GM21423 (cell line): ENCODE measurements at regions not wholly inside any gene's neighbourhood (a gene's known extent, or its start where the extent isn't known, plus 50 kb on each side); places are given as distances from the start of the nearest gene placed in this dataset.
A peak's percentile ranks its signal among the peaks of the same experiment; 100 is the strongest.
"Not testable (repeated sequence)": the region's sequence is repeated elsewhere in the genome, so short reads cannot be mapped to it uniquely, and the experiment has no call there.

Source experiments
- ATAC-seq: cut with Tn5 transposase; IDR thresholded peaks from one replicate; pipeline ENCODE4 v1.9.1; 2021; ENCODE audit warnings: mild to moderate bottlenecking, moderate library complexity; ENCODE audit not compliant: unreplicated experiment

DNA sequence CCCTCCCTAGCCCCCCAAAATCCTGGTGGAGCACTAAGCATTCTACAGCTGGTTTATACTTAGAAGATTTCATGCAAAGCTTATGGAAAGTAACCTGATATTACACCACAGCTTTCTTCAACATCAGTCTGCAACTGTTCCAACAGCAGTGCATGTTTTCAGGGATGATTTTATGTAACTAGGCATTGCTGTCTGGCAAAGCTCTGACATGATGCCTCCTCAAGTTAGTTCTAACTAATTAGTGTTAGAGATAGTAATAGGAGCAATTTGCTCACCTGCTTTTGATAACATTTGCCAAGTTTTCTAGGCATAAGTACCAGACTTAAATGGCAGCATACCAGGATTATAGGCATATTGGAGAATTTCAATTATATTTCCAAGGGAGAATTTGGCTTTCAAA is 330.3 kb upstream of the SGO1 start:
- ATAC-seq: no peak

- ATAC-seq: no peak
Measured at GRCh38 chr3:20515834-20516233, 329.8 kb upstream of the SGO1 start.

DNA sequence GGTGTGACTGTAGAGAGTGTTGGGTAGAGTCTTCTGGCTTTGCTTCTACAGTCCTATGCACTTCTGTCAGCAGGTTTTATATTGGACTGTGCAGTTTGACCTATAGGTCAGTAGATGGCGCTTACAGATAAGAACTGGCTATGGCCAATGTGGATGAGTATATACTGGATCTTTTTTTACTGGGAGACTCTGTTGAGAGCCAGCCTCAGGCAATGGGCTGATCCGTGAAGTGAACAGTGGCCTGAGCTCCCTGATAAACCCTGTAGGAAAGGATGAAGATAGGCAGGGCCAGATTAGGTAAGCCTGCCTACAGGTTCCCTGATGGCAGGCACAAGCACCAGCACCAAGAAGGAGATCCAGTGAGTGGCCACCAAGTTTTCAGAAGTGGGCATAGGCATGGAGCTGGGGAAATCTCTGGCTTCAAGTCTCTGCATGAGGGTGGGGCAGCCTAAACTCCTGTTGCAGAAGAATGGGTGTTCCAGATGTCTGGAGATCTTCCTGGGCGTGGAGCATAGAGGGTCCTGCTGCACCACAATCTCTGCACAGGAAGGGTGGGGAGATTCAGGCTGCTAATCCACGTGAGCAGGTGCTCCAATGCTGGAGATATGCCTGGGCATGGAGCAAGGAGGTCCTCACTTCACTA is 326.0 kb upstream of the SGO1 start:
- peak; percentile 95 for ATAC-seq

GRCh38 chr3:20510396-20510795 is 324.4 kb upstream of the SGO1 start:
- no peak for ATAC-seq

DNA sequence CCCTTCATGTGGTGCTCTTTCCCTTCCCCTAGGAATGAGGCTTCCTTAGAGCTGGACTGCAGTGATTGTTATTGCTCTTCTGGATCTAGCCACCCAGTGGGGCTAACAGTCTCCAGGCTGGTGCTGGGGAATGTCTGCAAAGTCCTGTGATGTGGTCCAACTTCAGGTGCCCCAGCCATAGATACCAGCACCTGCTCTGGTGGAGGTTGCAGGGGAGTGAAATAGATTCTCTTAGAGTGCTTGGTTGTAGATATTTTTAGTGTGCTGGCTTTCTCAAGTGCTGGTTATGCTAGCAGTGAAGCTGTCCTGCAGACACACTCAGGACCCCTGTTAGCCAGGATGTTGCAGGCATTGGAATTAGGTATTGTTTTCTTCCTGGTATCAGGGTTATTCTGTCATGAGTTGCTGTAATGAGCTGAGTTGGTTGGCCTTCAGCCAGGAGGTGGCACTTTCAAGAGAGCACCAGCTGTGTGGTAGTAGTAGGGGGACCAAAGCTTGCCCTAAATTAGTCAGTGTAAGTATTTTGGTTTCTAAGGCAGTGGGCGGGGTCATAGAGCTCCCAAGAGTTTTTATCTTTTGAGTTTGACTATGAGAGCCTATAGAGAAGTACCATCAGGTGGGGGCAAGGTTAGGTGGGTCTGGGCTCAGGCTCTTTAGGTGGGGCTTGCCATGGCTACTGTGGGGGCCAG is 317.5 kb upstream of the SGO1 start:
- no peak for ATAC-seq

GRCh38 chr3:20490996-20491395 is 305.0 kb upstream of the SGO1 start:
- ATAC-seq: no peak

DNA sequence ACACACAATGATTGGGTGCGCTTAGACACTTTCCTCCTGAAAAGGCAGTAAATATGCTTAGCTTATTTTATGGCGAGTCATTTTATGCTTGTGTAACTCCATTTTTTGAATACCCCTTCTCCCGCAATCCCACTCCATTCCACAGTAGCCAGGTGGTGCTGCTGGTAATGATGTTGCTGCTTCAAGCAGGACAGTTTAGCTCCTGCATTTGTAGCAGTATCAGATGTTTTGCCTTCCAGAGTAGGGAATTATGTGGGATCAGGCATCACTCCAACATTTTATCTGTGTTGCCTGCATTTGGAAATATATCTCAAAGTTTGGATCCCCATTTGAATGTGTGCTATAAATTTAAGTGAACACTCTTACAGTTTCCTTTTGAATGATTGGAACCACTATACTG is 302.1 kb upstream of the SGO1 start:
- ATAC-seq: no peak

- no peak for ATAC-seq
Measured at GRCh38 chr3:20484126-20484525, 298.1 kb upstream of the SGO1 start.

GRCh38 chr3:20482350-20482749 is 296.3 kb upstream of the SGO1 start:
- ATAC-seq: no peak

GRCh38 chr3:20480786-20481365 is 294.9 kb upstream of the SGO1 start:
- ATAC-seq: no peak

DNA sequence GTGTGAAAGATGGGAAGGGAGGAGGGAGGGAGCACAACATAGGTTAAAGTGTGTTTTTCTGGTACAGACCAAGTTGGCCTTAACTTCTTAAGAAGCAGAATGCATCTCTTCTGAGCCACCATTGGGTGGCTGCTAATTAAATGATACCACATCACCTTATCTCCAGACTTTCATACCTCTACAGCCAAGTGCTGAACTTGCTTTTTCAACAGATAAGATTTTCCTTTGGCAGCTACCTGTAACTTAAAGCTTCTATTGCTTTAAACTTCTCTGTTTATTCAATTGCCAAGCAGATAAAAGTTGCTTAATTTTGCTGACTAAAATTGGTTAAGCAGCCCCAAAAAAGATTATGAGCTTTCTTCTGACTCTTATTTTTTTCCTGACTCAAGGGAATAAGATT is 292.4 kb upstream of the SGO1 start:
- no peak for ATAC-seq

- not testable (repeated sequence) for ATAC-seq
Measured at GRCh38 chr3:20464237-20464636, 278.2 kb upstream of the SGO1 start.

DNA sequence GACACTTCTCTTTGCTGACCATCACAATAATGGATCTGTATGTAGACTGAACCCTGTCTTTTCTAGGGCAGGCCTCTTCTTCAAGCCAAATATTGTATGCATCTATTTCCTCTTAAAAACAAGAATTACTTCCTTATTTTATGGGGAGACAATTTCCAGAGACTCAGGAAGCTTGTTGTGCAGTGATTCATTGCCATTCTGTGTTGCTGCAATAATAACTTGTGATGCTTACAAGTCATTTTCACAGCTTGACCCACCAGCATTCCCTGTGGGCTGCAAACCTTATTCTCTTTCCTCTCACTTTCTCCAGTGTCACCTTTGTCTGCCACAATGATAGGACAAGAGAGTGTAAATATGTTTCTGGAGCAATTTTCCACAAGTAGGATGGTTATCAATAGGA is 276.7 kb upstream of the SGO1 start:
- no peak for ATAC-seq

DNA sequence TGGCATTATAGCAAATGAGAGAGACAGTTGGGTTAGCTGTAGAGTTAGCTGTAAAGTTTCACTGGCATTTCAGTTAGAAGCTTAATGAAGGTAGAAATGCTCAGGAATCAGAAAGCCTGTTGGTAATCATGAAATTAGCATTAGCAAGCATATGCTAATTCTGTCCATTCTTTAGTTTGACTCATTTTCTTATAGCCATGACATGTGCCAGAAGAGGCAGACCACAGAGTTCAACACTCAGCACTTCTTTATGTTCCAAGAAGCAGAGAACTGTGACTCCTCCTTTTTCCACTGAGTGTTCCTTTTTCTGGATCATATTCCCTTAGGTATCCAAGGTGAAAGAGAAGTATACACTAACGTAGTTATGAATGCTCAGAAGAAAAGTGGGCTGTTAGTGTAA is 276.2 kb upstream of the SGO1 start:
- no peak for ATAC-seq

DNA sequence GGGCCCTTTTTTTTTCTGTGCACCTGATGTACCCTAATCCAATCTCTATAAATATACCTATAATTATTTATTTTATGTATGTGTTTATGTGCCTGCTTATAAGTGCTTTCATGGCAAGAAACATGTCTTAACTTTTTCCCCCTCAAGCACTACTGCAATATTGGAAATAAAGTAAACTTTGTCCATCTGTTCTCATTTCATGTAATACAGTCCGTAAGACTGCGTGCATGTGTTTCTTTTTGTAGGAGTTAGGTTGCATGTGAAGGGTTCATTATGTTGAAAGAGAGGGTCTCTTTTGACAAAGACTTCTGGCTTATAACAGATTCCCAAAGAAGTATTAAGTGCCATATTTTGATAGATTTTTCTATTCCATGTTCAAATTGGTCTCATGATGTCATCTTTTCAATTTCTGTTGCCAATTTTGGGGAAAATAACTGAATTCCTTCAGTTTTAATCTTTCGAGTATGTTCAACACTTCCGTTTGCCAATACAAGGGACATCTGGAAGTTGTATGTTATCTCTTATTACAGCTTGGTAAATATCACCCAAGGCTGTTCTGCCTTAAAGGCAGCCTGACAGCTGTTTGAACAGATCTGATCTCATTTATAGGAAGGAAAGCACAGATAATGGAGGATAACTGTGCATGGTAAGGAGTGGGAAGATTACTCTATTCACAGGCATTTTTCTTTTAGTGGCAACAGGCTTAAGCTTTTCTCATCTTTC is 273.1 kb upstream of the SGO1 start:
- no peak for ATAC-seq

DNA sequence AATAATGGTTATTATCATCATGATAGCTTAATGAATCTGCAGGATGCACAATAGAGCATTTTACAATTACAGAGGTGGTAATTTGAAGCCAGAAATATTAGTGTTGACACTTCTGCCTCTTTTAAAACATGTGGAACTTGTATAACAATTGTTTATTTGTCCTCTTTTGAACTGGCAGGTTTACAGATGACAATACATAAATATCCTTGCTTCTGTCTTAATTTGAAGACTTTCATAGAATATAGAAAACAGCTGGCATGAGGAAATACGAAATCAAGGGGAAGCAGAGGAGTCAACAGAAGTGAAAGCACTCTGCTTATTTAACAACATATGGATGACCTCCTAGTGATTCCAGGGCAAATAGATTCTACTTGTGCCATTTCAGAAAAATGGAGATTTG is 270.5 kb upstream of the SGO1 start:
- ATAC-seq: no peak

DNA sequence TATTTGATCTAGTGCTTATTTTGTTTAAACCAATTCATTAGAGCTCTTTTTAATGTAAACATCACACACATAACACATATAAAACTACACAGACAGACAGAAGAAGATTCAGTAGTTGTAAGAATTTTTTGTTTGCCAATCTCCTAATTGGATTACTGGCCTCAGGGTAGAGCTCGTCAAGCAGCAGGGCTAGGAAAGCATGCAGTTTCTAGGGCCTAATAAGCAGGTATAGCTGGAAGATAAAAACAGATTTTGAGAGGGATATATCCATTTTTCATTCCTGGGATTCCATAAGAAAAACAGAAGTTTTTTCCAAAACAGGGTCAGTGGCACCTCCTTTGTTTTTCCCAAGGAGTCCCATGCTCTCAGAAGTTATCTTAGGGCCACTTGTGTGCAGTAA is 265.2 kb upstream of the SGO1 start:
- ATAC-seq: no peak

DNA sequence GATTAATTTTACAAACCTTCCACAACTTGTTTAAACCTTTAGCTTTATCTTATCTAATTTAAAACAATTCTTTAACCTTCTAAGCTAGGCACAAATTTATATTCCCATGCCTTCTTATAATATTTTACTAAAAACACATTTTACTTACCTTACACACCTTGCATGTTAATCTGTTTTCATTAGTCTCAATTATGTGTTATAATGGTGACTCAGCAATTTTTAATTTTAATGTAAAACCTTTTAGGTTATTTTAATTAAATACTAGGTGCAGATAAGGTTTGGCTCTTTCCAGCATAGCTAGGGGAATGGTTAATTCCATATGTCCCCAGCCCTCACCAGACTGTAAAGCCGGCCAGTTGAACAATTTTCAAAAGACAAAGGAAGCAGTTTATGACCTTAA is 264.6 kb upstream of the SGO1 start:
- no peak for ATAC-seq

DNA sequence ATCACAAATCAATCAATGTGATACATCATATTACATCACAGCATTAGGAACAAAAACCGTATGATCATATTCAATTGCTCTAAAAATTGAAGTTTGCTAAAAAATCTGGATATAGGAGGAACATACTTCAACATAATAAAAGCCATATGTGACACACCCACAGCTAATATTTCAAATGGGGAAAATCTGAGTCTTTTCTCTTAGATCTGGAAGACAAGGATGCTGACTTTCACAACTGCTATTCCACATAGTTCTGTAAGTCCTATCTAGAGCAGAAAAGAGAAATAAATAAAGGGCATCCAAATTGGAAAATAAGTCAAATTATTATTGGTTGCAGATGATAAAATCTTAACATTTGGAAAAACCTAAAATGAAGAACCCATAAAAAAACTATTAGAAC is 256.8 kb upstream of the SGO1 start:
- ATAC-seq: no peak

DNA sequence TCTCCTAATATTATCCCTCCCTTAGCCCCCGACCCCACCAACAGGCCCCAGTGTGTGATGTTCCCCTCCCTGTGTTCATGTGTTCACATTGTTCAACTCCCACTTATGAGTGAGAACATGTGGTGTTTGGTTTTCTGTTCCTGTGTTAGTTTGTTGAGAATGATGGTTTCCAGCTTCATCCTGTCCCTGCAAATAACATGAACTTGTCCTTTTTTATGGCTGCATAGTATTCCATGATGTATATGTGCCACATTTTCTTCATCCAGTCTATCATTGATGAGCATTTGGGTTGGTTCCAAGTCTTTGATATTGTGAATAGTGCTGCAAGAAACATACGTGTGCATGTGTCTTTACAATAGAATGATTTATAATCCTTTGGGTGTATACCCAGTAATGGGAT is 241.3 kb upstream of the SGO1 start:
- not testable (repeated sequence) for ATAC-seq

DNA sequence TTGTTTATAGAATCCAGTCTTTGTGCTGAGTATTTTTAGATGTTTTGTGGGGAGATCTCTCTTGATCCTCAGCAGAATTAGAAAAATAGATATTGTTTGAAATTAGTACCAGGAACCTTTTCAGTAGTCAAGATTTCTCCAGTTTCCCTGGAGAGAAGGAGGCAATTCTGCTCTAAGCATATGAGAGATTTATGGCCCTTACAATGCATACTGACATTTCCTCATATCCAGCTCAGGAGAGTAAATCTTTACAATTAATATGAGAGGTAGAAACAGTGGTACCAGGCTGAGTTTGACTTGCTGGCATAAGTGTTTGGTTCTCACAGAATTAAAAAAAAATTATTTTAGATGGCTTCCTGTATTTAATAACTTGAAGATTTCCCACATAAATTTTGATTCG is 239.1 kb upstream of the SGO1 start:
- ATAC-seq: no peak

DNA sequence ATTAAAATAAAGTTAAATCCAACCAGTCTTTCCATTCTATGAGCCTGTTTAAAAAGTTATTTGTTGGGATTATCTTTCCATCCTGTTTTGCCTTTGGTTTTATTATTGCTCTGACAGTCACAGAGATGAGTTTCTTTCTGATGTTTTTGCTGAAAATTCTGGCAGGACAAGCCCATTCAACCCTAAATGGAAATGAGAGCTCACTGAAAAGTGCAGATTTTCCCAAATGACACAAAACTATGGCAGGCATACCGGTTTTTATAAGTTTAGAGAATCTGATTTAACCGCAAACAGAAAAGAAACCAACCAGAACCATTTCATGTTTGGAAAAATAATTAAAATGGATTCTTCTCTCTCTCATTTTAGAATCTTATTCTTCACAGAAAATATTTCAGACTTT is 238.1 kb upstream of the SGO1 start:
- no peak for ATAC-seq
